WERI-Rb-1 (cell line): ENCODE measurements at regions not wholly inside any gene's neighbourhood (a gene's known extent, or its start where the extent isn't known, plus 50 kb on each side); places are given as distances from the start of the nearest gene placed in this dataset.

Experiments
- DNase-seq: peaks from one replicate; pipeline ENCODE4 v3.0.0-alpha.2; 2020
- H3K27ac ChIP-seq: fragments of 250-450 bp; sonication (Bioruptor Pico); 2 replicates; pipeline ENCODE4 v1.5.1; 2020; ENCODE audit warnings: mild to moderate bottlenecking, moderate library complexity
- H3K27me3 ChIP-seq: fragments of 250-450 bp; sonication (Bioruptor Pico); 2 replicates; pipeline ENCODE4 v1.5.1; 2021; ENCODE audit warnings: mild to moderate bottlenecking, low read depth, moderate library complexity; ENCODE audit not compliant: insufficient read depth, severe bottlenecking
- H3K36me3 ChIP-seq: fragments of 250-450 bp; sonication (Bioruptor Pico); 2 replicates; pipeline ENCODE4 v1.5.1; 2020; ENCODE audit warnings: mild to moderate bottlenecking, moderate library complexity
- H3K4me3 ChIP-seq: 2 replicates; pipeline ENCODE4 v1.5.1; 2011; ENCODE audit warnings: low read depth, mild to moderate bottlenecking, control low read depth, low read length
- H3K9me3 ChIP-seq: fragments of 250-450 bp; sonication (Bioruptor Pico); 2 replicates; pipeline ENCODE4 v1.5.1; 2021; ENCODE audit warnings: mild to moderate bottlenecking, moderate library complexity; ENCODE audit not compliant: severe bottlenecking
- TF ChIP-seq, protein P1 (sequence below): IDR thresholded peaks from 2 replicates; pipeline ENCODE4 v1.5.1; 2011; ENCODE audit warnings: low read depth, mild to moderate bottlenecking, control low read depth, inconsistent platforms, low read length

GRCh38 chr2:133624551-133624950 lies 56.3 kb upstream of the NCKAP5 start:
- no peak overlapping the region for H3K27ac ChIP-seq
- no peak overlapping the region for H3K4me3 ChIP-seq
- H3K9me3 ChIP-seq = no peaks in the 10 kb centered on the region
- H3K27me3 ChIP-seq = no peaks in the 10 kb centered on the region
- no peak for DNase-seq
- no peaks in the 10 kb centered on the region for H3K36me3 ChIP-seq
- TF ChIP-seq, protein P1, sequence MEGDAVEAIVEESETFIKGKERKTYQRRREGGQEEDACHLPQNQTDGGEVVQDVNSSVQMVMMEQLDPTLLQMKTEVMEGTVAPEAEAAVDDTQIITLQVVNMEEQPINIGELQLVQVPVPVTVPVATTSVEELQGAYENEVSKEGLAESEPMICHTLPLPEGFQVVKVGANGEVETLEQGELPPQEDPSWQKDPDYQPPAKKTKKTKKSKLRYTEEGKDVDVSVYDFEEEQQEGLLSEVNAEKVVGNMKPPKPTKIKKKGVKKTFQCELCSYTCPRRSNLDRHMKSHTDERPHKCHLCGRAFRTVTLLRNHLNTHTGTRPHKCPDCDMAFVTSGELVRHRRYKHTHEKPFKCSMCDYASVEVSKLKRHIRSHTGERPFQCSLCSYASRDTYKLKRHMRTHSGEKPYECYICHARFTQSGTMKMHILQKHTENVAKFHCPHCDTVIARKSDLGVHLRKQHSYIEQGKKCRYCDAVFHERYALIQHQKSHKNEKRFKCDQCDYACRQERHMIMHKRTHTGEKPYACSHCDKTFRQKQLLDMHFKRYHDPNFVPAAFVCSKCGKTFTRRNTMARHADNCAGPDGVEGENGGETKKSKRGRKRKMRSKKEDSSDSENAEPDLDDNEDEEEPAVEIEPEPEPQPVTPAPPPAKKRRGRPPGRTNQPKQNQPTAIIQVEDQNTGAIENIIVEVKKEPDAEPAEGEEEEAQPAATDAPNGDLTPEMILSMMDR = no peak

DNA sequence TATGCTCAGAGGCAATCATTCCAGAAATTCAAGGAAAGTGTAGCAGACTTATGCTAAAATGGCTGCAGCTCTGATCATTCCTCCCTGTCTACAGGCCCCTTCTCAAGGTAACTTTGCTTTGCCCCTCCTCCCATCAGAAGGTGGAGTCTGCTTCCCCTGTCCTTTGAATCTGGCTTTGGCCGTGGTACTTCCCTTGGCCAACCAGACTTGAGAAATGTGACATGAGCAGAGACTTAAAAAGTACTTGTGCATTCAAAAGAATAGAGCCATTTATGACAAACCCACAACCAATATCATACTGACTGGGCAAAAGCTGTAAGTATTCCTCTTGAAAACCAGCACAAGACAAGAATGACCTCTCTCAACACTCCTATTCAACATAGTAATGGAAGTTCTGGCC lies 59.5 kb upstream of the NCKAP5 start:
- DNase-seq = no peak
- H3K4me3 ChIP-seq = no peak overlapping the region
- no peaks in the 10 kb centered on the region for H3K27me3 ChIP-seq
- no peaks in the 10 kb centered on the region for H3K36me3 ChIP-seq
- TF ChIP-seq, protein P1 = no peak
- H3K9me3 ChIP-seq = no peaks in the 10 kb centered on the region
- no peak overlapping the region for H3K27ac ChIP-seq

GRCh38 chr2:133633309-133633708 lies 65.0 kb upstream of the NCKAP5 start:
- H3K27ac ChIP-seq = no peak overlapping the region
- DNase-seq = no peak
- TF ChIP-seq, protein P1 = no peak
- H3K36me3 ChIP-seq = no peaks in the 10 kb centered on the region
- no peaks in the 10 kb centered on the region for H3K27me3 ChIP-seq
- no peaks in the 10 kb centered on the region for H3K9me3 ChIP-seq
- no peak overlapping the region for H3K4me3 ChIP-seq

DNA sequence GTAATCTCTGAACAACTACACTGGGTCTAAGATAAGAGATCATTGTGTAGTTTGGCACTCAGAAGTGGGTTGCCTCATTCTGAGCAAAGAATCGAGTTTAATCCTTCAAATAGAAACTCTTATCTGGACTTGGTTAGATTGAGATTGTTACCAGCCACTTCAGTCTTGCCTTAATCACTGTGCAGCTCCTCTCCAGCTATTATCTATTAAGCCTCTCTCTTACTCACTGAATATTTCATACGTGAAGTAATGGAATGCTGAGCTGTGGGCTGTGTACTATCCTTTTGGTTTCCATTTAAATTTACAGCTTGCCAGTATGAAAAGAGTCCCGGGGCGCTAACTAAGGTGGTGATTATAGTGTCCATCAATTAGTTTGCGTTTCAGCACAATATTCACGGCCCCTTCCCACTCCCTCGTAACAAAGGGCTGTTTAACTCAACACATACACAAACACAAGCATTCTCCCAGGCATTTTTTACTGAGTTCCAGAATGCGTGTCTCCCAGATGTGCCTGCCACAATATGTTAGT lies 65.7 kb upstream of the NCKAP5 start:
- Histone ChIP-seq H3K36me3 (no peaks in the 10 kb centered on the region), H3K4me3 (no peak overlapping the region), H3K27ac (no peak overlapping the region), H3K9me3 (no peaks in the 10 kb centered on the region), H3K27me3 (no peaks in the 10 kb centered on the region)
- TF ChIP-seq, protein P1 = no peak
- no peak for DNase-seq

- no peak overlapping the region for H3K4me3 ChIP-seq
- no peaks in the 10 kb centered on the region for H3K9me3 ChIP-seq
- H3K27me3 ChIP-seq = no peaks in the 10 kb centered on the region
- DNase-seq = no peak
- TF ChIP-seq, protein P1 = no peak
- no peak overlapping the region for H3K27ac ChIP-seq
- no peaks in the 10 kb centered on the region for H3K36me3 ChIP-seq
Observed at GRCh38 chr2:133635131-133635530, 66.9 kb upstream of the NCKAP5 start.

- Histone ChIP-seq H3K9me3 (no peaks in the 10 kb centered on the region), H3K27ac (no peak overlapping the region), H3K27me3 (no peaks in the 10 kb centered on the region), H3K36me3 (no peaks in the 10 kb centered on the region), H3K4me3 (no peak overlapping the region)
- no peak for DNase-seq
- TF ChIP-seq, protein P1 = no peak
Observed at GRCh38 chr2:133636287-133636686, 68.0 kb upstream of the NCKAP5 start.
